ENCODE measurements at regions not wholly inside any gene's neighbourhood (a gene's known extent, or its start where the extent isn't known, plus 50 kb on each side); places are given as distances from the start of the nearest gene placed in this dataset.

DNA sequence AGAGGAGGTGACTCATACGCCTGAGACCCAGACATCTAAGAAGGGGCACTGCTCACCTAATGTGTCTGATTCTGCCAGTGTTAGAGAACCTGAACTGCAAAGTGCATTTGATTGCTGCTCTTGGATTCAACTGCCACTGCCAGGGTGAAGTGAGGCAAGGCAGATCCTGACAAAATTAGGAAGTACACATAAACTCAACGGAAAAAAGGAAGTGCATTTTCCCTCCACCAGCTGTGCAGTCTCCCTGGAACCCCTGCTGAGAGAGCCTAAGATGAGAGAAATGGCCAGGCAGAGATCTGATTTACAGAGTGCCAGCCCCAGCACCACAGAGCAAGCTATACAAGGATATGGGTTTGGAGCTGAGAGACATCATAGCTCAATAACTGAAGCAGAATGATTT is 215.3 kb downstream of the SEC23A start:
- Mint-ChIP-seq H3K4me3 (no peak overlapping the region), H3K27me3 (ENCODE audit: insufficient read depth, low read depth) (no peaks in the 10 kb centered on the region), H3K9me3 (no peaks in the 10 kb centered on the region), H3K36me3 (no peaks in the 10 kb centered on the region), H3K4me1 (no peaks in the 10 kb centered on the region), H3K27ac (no peak overlapping the region)
- TF ChIP-seq, protein P1, sequence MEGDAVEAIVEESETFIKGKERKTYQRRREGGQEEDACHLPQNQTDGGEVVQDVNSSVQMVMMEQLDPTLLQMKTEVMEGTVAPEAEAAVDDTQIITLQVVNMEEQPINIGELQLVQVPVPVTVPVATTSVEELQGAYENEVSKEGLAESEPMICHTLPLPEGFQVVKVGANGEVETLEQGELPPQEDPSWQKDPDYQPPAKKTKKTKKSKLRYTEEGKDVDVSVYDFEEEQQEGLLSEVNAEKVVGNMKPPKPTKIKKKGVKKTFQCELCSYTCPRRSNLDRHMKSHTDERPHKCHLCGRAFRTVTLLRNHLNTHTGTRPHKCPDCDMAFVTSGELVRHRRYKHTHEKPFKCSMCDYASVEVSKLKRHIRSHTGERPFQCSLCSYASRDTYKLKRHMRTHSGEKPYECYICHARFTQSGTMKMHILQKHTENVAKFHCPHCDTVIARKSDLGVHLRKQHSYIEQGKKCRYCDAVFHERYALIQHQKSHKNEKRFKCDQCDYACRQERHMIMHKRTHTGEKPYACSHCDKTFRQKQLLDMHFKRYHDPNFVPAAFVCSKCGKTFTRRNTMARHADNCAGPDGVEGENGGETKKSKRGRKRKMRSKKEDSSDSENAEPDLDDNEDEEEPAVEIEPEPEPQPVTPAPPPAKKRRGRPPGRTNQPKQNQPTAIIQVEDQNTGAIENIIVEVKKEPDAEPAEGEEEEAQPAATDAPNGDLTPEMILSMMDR (IDR thresholded peaks at IDR 0.05) = no peak
- TF ChIP-seq EZH2phosphoT487 (IDR thresholded peaks at IDR 0.05) (no peak), EZH2 (IDR thresholded peaks at IDR 0.05) (no peak)
- no peaks in the 10 kb centered on the region for H3K9me3 ChIP-seq (ENCODE audit: low read depth)
- no peak overlapping the region for H3K9ac ChIP-seq
- no peaks in the 10 kb centered on the region for H3F3A ChIP-seq (ENCODE audit: low read depth)
- no peaks in the 10 kb centered on the region for H3K4me1 ChIP-seq
- no peaks in the 10 kb centered on the region for H3K27me3 ChIP-seq
- no peaks in the 10 kb centered on the region for H3K79me2 ChIP-seq (ENCODE audit: low read depth)
- H3K27ac ChIP-seq = no peak overlapping the region
- H2AFZ ChIP-seq (replicated peaks) = no peak overlapping the region
- DNase-seq (ENCODE audit: low spot score) = peak; percentile 20
- H4K20me1 ChIP-seq (ENCODE audit: low read depth) = no peaks in the 10 kb centered on the region
- no peak overlapping the region for H3K4me3 ChIP-seq
- no peaks in the 10 kb centered on the region for H3K36me3 ChIP-seq
- no peak overlapping the region for H3K4me2 ChIP-seq

DNA sequence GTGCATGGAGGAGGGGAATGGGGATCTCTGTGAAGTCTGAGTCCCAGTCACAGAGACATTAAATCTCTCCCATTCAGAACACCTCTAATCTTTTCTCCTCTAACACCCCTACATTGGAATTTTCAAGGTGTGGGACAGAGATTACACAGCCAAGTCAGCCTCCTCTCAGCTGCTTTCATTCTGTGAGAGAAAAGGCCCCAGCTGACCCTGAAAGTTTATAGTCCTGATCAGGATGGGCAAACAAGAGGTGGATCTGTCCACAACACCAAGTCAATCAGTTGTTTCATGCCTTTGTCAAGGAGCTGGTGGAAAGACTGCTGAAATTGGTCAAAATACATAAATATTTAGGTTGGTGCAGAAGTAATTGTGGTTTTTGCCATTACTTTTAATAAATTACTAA is 218.9 kb downstream of the SEC23A start:
- Mint-ChIP-seq H3K36me3 (no peaks in the 10 kb centered on the region), H3K4me1 (no peaks in the 10 kb centered on the region), H3K9me3 (no peaks in the 10 kb centered on the region), H3K27me3 (ENCODE audit: insufficient read depth, low read depth) (peaks cover 2% of the 10 kb centered on the region), H3K4me3 (no peak overlapping the region), H3K27ac (no peak overlapping the region)
- no peaks in the 10 kb centered on the region for H3K9me3 ChIP-seq (ENCODE audit: low read depth)
- H3K79me2 ChIP-seq (ENCODE audit: low read depth) = no peaks in the 10 kb centered on the region
- H2AFZ ChIP-seq (replicated peaks) = no peak overlapping the region
- H3K9ac ChIP-seq = no peak overlapping the region
- DNase-seq (ENCODE audit: low spot score) = no peak
- H4K20me1 ChIP-seq (ENCODE audit: low read depth) = no peaks in the 10 kb centered on the region
- H3K4me1 ChIP-seq = no peaks in the 10 kb centered on the region
- H3K27ac ChIP-seq = no peak overlapping the region
- H3K4me3 ChIP-seq = no peak overlapping the region
- no peaks in the 10 kb centered on the region for H3K36me3 ChIP-seq
- H3F3A ChIP-seq (ENCODE audit: low read depth) = no peaks in the 10 kb centered on the region
- H3K27me3 ChIP-seq = no peaks in the 10 kb centered on the region
- TF ChIP-seq EZH2phosphoT487 (IDR thresholded peaks at IDR 0.05) = no peak
- no peak overlapping the region for H3K4me2 ChIP-seq

DNA sequence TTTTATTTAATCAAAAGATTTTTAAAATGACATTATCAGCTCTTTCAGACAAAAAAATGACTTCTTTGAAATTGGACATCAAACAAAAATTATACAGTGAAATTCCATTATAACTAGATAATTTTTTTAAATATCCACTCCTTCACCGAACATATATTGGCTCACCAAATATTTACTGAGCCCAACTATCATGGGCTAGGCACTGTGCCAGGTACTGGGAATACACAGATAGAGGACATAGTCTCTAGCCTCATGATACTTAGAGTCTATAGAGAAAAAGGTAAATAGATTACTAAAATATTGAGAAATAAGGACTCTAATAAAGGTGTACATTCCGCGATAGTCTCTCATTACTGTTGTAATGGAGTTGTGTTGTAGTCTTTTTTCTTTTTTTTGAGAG is 219.9 kb downstream of the SEC23A start:
- Histone ChIP-seq H3K4me1 (no peaks in the 10 kb centered on the region), H3K9ac (no peak overlapping the region), H3K79me2 (ENCODE audit: low read depth) (no peaks in the 10 kb centered on the region), H2AFZ (replicated peaks) (no peak overlapping the region), H3K4me3 (no peak overlapping the region), H3K9me3 (ENCODE audit: low read depth) (no peaks in the 10 kb centered on the region), H3K36me3 (no peaks in the 10 kb centered on the region), H4K20me1 (ENCODE audit: low read depth) (no peaks in the 10 kb centered on the region), H3K27ac (no peak overlapping the region), H3K4me2 (no peak overlapping the region), H3F3A (ENCODE audit: low read depth) (no peaks in the 10 kb centered on the region), H3K27me3 (no peaks in the 10 kb centered on the region)
- Mint-ChIP-seq H3K9me3 (no peaks in the 10 kb centered on the region), H3K4me1 (no peaks in the 10 kb centered on the region), H3K36me3 (no peaks in the 10 kb centered on the region), H3K27me3 (ENCODE audit: insufficient read depth, low read depth) (peaks cover 5% of the 10 kb centered on the region), H3K4me3 (no peak overlapping the region), H3K27ac (no peak overlapping the region)
- no peak for DNase-seq (ENCODE audit: low spot score)
- TF ChIP-seq EZH2 (IDR thresholded peaks at IDR 0.05) (no peak), EZH2phosphoT487 (IDR thresholded peaks at IDR 0.05) (no peak)
- TF ChIP-seq, protein P1 (IDR thresholded peaks at IDR 0.05) = no peak

DNA sequence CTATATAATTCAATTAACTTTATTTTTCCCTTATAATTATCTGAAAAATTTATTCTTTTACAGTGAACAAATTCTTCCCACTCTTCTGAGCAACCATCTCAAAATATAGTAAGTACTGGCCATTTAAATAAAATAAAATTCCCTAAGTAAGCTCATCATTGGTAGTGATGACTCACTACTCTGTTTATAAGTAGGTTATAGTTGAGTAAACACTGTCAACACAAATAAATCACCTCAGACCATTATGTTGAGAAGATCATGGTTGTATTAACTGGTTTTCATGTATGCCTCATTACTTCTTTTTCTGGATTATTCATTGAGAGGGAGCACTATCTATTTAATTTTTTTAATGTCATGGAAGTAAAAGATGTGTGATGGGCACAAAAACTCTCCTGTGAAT is 220.5 kb downstream of the SEC23A start:
- Histone ChIP-seq H3K27me3 (no peaks in the 10 kb centered on the region), H2AFZ (replicated peaks) (no peak overlapping the region), H3K36me3 (no peaks in the 10 kb centered on the region), H3F3A (ENCODE audit: low read depth) (no peaks in the 10 kb centered on the region), H3K4me2 (no peak overlapping the region), H3K9ac (no peak overlapping the region), H3K9me3 (ENCODE audit: low read depth) (no peaks in the 10 kb centered on the region), H3K4me1 (no peaks in the 10 kb centered on the region), H3K27ac (no peak overlapping the region), H4K20me1 (ENCODE audit: low read depth) (no peaks in the 10 kb centered on the region), H3K79me2 (ENCODE audit: low read depth) (no peaks in the 10 kb centered on the region), H3K4me3 (no peak overlapping the region)
- no peak for TF ChIP-seq EZH2phosphoT487 (IDR thresholded peaks at IDR 0.05)
- TF ChIP-seq, protein P1 (IDR thresholded peaks at IDR 0.05) = no peak
- Mint-ChIP-seq H3K4me1 (no peaks in the 10 kb centered on the region), H3K36me3 (no peaks in the 10 kb centered on the region), H3K4me3 (no peak overlapping the region), H3K9me3 (no peaks in the 10 kb centered on the region), H3K27me3 (ENCODE audit: insufficient read depth, low read depth) (peaks cover 5% of the 10 kb centered on the region), H3K27ac (no peak overlapping the region)
- no peak for DNase-seq (ENCODE audit: low spot score)

Measured in neural progenitor cell (in vitro differentiated cells).